ENCODE measurements at regions not wholly inside any gene's neighbourhood (a gene's known extent, or its start where the extent isn't known, plus 50 kb on each side); places are given as distances from the start of the nearest gene placed in this dataset.

DNA sequence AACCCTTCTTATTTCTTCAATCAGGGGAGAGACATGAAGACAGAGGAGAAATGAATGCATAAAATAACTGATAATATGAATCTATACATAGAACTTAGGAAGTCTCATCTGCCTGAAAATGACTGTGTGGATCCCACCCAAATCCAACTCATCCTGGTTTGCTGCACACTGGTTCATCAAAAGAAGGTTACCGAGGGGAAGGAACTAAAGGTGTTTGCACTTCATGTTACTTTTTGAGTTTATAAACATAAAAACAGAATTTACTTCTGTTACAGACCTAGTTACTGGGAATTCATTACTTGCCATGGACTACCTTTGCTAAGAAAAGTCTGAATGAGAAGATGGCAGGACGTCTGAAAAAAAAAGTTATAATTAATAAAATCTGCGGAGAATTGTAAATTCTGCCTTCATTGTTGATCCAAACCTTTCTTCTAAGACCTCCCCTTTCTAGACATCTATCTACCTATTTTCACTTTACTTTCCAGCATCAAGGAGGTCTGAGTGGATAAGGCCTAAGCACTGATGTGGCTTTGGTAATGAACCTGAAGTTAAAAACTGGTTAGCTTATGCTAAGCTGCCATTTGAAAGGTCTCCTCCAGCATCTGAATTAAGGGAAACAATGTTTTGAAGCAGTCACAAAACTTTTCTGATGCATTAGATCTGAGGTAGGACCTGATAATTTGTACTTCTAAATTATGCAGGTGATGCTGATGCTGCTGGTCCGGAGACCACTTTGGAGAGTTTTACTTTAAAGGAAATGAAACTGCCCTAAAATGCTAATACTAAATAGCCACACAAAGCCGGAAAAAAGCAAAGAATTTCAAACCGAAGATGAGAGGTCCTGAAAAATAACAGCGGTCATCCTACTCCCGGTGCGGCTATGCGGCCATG lies 84.0 kb downstream of the HFE start:
- H3K27ac Mint-ChIP-seq = peak overlapping the region; percentile 98
- intact Hi-C loops (cut with micrococcal nuclease) = loop anchor here (1.0 to 10.0 kb wide), 3 partner anchors 12 to 904 kb away; no protein-coding TSS in a partner anchor
- TF ChIP-seq EZH2 (IDR thresholded peaks at IDR 0.05; ENCODE audit: borderline replicate concordance, insufficient read depth, low read depth, low read length, poor library complexity, severe bottlenecking) = no peak
- TF ChIP-seq, protein P1, sequence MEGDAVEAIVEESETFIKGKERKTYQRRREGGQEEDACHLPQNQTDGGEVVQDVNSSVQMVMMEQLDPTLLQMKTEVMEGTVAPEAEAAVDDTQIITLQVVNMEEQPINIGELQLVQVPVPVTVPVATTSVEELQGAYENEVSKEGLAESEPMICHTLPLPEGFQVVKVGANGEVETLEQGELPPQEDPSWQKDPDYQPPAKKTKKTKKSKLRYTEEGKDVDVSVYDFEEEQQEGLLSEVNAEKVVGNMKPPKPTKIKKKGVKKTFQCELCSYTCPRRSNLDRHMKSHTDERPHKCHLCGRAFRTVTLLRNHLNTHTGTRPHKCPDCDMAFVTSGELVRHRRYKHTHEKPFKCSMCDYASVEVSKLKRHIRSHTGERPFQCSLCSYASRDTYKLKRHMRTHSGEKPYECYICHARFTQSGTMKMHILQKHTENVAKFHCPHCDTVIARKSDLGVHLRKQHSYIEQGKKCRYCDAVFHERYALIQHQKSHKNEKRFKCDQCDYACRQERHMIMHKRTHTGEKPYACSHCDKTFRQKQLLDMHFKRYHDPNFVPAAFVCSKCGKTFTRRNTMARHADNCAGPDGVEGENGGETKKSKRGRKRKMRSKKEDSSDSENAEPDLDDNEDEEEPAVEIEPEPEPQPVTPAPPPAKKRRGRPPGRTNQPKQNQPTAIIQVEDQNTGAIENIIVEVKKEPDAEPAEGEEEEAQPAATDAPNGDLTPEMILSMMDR (IDR thresholded peaks at IDR 0.05) = no peak
- Histone ChIP-seq H3K4me1 (ENCODE audit: control insufficient read depth in 2 of 2, insufficient read depth in 2 of 2, low read length in 2 of 2) (peaks cover 33 to 38% of the 10 kb centered on the region in 2 donors), H3K27ac (ENCODE audit: low read length in 2 of 2) (peak overlapping the region; percentile 95), H3K9ac (ENCODE audit: low read length) (peak overlapping the region; percentile 80), H2AFZ (ENCODE audit: insufficient read depth, low read depth, low read length, poor library complexity, severe bottlenecking) (peak overlapping the region; percentile 81), H3K9me3 (ENCODE audit: control extremely low read depth in 1 of 3, control insufficient read depth in 2 of 3, insufficient read depth in 1 of 3, low read length in 2 of 3) (no peaks in the 10 kb centered on the region), H4K20me1 (ENCODE audit: control insufficient read depth, insufficient read depth, low read length, poor library complexity, severe bottlenecking) (no peaks in the 10 kb centered on the region), H3K36me3 (replicated peaks in 1 of 2; ENCODE audit: control extremely low read depth in 1 of 2, control insufficient read depth in 1 of 2, extremely low read depth in 1 of 2, insufficient read depth in 2 of 2, low read length in 1 of 2) (peaks cover under 1 to 2% of the 10 kb centered on the region in 2 experiments), H3K27me3 (replicated peaks in 1 of 4; ENCODE audit: control extremely low read depth in 1 of 4, control insufficient read depth in 3 of 4, insufficient read depth in 4 of 4, low read length in 3 of 4) (no peaks in the 10 kb centered on the region), H3K79me2 (ENCODE audit: control insufficient read depth, insufficient read depth, low read length) (peaks cover 60% of the 10 kb centered on the region), H3K4me2 (replicated peaks; ENCODE audit: low read depth, low read length, poor library complexity, severe bottlenecking) (peak overlapping the region; percentile 72), H3K4me3 (ENCODE audit: control extremely low read depth in 1 of 5, extremely low read depth in 1 of 5, insufficient read depth in 1 of 5, low read depth in 2 of 5, low read length in 4 of 5) (peak overlapping the region; percentile 66 to 95 (median 85))
- CTCF ChIA-PET = interaction anchor here (1.7 to 3.0 kb wide), 2 partner anchors 12 kb away, joined by 4 to 13 read pairs; a partner anchor contains a TSS
- POLR2A ChIA-PET = interaction anchor here (0.6 to 5.4 kb wide), 7 partner anchors 9 to 114 kb away, joined by 3 to 168 read pairs (median 46); a partner anchor contains a TSS
- WGBS (ENCODE audit: insufficient coverage) = 0% methylated on average over 6 of the region's 10 CpGs
- H3K4me3 Mint-ChIP-seq = peak overlapping the region; percentile 93
- DNase-seq = no peak
- no peaks in the 10 kb centered on the region for H3K27me3 Mint-ChIP-seq
- no peaks in the 10 kb centered on the region for H3K9me3 Mint-ChIP-seq (ENCODE audit: insufficient read depth)
- ATAC-seq (ENCODE audit: low read depth) = peak; percentile 5
- peaks cover 39% of the 10 kb centered on the region for H3K4me1 Mint-ChIP-seq

Measured in B cell (primary cell).